Activated CD4-positive, alpha-beta T cell treated with anti-CD3 and anti-CD28 coated beads for 4 hours (primary cell): ENCODE measurements at regions not wholly inside any gene's neighbourhood (a gene's known extent, or its start where the extent isn't known, plus 50 kb on each side); places are given as distances from the start of the nearest gene placed in this dataset.

Experiments used
- DNase-seq, 2 donors: peaks; one replicate each; pipeline ENCODE4 v3.0.0-alpha.2; 2020

DNA sequence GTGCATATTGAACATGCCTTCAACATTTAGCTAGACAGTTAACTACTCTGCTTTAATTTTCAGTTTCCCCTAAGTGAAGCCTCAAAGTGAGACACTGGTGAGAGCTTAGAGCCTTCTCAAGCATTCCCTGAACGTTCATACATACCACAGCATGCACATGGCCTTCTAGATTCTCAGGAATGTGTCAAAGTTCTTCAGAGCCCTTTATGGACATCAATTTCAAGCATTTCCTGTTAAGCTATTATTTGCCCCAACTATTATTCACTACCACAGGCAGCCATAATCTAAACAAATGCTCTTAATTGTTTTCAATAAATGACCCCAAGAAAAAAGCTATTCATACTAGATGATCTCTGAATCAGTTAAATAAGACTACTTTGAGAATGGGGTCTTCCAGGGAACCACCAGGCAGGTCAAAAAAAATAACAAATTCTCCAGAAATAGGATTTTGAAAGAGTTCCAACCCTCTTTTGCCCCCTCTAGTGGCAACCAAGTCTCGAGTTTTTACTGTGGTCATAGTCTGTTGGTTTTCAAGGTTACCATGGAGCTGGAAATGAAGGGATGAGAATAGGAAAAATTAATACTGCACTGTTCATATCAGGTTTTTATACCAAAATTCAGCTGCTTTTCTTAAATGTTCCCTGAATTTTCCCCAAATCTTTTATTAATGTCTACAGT is 235.4 kb downstream of the RAB28 start:
- no peak for DNase-seq

GRCh38 chr4:13246107-13246506 is 238.0 kb downstream of the RAB28 start:
- DNase-seq: no peak

DNA sequence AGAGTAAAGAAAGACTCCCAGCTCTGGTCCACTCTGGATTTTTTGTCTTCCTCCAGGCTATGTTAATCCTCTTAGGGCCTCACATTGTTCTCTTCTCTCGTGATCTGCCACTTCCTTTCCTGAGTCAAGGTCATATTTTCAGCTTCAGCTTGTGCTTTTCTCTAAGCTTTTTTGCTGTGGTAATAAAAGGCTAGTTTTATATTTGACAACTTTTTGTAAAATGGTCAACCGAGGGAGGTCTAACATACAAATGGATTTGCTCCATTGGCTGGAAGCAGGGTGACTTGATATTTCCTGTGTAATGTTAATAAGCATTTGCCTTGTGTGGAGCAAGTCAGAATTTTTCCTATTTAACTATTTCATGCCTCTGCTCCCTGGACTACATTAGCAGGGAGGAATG is 239.7 kb downstream of the RAB28 start:
- no peak for DNase-seq

DNA sequence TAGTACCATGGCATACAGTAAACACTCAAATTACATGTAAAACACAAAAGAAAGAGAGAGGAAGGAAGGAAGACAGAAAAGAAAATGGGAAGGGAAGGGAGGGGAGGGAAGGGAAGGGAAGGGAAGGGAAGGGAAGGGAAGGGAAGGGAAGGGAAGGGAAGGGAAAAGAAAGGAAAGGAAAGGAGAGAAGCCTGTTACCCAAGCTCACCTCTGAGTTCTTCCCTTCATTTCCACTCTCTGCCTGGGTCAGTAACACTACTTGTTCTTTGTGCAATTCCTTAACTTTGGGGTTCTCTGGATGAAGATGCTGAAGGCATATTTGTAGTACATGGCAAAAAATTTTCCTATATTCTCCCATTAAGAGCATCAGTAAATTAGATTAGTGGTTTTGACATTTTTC is 241.0 kb downstream of the RAB28 start:
- no peak for DNase-seq

DNA sequence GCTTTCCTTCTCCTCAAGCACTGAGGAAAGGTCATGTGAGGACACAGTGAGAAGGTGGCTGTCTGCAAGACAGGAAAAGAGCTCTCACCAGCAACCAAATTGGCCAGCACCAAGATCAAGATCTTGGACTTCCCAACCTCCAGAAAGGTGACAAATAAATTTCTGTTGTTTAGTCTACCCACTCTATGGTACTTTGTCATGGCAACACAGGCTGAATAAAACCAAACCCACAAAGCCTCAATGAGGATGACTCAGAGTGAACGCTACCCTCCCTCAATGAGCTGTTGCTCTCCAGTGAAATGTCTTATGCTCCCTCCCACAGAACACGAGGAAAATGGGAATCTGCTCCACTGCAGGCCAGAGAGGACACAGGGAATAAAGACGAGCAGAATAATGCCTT is 244.1 kb downstream of the RAB28 start:
- DNase-seq: no peak

DNA sequence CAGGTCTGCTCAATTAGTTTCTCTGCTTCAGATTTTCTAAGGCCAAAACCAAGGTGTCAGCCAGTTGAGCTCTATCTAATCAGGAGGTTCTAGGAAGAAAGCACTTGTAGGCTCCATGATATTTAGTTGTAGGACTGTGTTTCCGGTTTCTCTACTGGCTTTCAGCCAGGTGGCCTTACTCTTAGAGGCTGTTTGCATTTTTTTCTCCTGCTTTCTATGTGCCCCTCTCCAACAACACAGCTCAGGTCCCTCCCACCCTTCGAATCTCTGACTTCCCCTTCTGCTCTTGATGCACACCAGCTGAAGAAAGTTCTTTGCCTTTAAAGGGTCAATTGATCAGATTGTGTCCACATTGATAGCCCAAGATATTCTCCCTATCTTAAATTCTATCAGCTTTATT is 245.2 kb downstream of the RAB28 start:
- DNase-seq: no peak

DNA sequence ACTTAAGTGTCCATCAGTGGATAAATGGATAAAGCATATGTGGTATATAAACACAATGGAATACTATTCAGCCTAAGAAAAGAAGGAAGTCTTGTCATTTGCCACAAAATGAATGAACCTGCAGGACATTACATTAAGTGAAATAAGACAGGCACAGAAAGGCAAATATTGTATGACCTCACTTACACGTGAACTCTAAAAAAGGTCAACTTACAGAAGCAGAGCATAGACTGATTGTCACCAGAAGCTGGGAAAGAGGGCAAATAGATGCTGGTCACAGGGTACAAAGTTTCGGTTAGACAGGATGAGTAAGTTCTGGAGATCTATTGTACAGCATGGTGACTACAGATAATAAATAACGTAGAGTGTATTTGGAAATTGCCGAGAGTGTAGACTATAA is 247.7 kb downstream of the RAB28 start:
- no peak for DNase-seq

GRCh38 chr4:13233755-13234154 is 250.4 kb downstream of the RAB28 start:
- DNase-seq: no peak

- DNase-seq: no peak
Observed at GRCh38 chr4:13219971-13220370, 264.2 kb downstream of the RAB28 start.

DNA sequence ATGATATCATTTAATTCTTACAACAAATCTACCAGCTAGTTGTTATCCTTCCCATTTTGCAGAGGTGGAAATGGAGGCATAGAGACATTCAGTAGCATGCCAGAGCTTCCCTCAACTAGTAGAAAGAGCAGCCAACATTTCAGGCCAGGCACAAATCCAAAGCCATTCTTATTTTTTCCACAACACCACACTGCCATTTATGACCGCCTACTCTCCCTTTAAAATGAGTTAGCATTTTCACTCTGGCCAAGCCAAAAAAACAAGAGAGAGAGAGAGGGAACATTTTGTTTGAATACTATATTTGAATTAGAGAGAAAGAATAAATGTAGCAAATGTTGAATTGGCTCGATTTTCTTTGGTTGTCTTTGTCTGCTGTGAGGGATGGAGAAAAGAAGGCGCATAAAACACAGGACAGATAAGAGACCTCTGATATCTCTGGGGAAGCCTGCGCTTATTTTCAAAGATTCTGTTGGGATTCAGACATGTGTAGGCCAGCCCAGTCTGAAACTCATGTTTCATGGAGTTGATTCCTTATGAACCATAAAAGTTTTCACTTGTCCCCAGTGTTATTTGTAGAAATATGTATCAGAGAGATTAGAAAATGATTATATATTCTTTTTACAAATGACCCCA is 265.7 kb downstream of the RAB28 start:
- no peak for DNase-seq

GRCh38 chr4:13215560-13215959 is 268.6 kb downstream of the RAB28 start:
- DNase-seq: no peak

GRCh38 chr4:13212936-13213335 is 271.2 kb downstream of the RAB28 start:
- DNase-seq: no peak

GRCh38 chr4:13209600-13209999 is 274.5 kb downstream of the RAB28 start:
- no peak for DNase-seq

GRCh38 chr4:13208558-13209193 is 275.5 kb downstream of the RAB28 start:
- no peak for DNase-seq

GRCh38 chr4:13207226-13207625 is 276.9 kb downstream of the RAB28 start:
- no peak for DNase-seq

- DNase-seq: no peak
Observed at GRCh38 chr4:13203101-13203500, 281.0 kb downstream of the RAB28 start.

GRCh38 chr4:13202701-13203100 is 281.4 kb downstream of the RAB28 start:
- DNase-seq: no peak

DNA sequence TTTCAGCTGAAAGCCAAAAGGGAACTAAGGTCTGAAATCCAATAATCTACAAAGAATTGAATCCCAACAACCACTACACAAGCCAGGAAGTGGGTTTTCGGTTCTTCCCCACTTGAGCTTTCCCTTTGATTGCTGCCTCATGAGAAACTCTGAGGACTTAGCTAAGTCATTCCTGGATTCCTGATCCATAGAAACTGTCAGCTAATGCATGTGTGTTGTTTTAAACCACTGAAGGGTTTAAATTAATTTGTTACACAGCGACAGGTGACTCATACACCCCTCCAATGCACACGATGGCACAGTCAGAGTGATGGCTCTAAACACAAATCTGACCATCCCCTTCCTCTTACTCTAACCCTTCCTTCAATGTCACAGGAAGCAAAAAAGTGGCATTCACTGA is 282.9 kb downstream of the RAB28 start:
- no peak for DNase-seq

DNA sequence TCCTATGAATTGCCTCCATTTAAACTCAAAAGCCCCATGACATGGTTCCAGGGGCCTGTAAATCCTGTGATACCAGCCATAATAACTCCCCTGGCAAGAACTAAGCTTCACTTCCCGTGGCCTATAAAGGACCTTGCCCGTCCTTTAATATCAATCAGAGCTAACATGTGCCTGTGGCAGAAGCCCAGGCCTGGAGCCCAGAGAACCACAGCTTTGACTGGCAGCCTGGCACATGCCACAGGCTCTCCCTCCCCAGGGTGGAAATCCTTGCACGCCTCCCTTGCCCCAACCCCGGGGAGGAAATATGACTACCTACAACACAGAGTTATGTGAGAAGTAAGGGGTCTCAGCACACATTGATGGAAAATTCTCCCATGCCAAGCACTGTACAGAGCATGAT is 287.4 kb downstream of the RAB28 start:
- no peak for DNase-seq

DNA sequence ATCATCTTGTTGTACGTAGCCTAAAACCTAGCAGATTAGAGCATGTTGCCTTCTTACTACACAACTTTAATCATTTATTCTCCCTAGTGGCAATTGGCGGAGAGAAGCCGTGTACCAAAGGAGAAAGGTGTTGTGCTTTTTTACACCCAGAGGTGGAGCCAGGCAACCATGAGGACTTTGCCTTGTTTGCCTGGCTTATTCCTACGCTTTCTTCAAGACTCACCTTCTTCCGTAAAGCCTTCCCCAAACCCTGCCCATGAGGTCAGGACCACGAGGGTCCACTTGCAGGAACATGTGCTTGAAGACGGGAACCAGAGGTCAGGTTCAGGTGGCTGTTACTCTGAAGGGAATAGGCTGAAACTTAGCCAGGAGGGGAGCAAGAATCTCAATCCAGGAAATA is 290.5 kb downstream of the RAB28 start:
- no peak for DNase-seq

DNA sequence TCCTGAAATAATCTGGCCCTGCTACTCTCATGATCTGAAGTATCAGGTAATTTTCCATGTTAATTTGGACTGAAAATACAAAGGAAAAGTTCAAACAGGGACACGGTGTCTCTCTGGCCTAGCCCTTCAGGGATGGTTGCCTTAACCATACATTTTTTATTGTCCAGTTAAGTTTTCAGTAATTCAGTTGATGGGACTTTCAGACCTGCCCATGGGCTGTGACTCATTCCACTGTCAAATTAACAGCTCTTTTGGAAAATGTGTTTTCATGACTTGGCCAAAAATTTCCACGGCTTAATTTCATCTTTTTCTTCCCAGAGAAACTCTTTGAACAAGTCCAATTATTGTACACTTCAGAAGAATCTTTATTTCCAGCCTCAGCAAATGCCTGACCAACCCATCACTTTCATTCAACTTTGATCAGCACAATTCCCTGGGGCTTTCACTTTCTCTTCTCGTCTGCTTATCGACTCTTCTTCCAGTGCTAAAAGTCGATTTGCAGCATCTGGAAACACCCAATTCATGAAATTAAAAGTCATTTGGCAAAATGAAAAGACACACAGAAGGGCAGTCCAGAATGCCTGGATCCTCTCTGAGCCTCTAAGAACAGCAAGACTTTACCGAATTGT is 293.9 kb downstream of the RAB28 start:
- DNase-seq: no peak

DNA sequence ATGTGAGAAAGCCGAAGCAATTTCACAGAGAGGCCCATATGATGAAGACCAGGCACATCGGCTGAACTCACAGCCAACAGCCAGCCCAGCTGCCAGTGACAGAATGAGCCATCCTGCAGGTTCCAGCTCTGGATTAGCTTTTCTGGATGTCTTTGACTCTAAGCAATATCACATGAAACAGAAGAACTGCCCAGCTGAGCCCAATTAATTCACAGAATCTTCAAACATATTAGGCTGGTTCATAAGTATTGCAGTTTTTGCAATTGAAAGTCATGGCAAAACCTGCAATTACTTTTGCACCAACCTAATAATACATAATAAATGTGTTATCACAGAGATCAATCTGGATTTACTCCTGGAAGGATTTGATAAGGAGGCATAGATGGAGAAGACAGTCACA is 299.9 kb downstream of the RAB28 start:
- no peak for DNase-seq

- no peak for DNase-seq
Observed at GRCh38 chr4:13182133-13182532, 302.0 kb downstream of the RAB28 start.

DNA sequence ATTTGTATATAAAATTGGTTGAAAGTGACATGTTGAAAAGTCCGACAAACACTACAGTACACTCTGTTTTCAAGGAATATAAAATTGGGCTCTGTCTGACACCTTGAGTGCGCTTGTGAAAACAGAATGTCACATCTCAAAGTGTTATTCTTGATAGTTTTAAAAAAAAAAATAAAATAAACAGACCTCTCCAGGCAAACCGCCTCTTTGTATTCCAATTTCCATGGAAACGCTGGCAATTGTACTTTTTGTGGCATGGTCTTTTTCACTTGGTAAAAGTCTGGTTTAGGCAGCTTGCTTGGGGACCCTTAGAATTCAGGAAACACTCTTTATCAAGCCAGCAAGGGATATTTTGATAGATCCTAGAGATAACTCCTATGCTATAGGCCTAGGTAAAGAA is 302.5 kb downstream of the RAB28 start:
- no peak for DNase-seq
